IPS-15b (cell line): ENCODE measurements at regions not wholly inside any gene's neighbourhood (a gene's known extent, or its start where the extent isn't known, plus 50 kb on each side); places are given as distances from the start of the nearest gene placed in this dataset.

Experiments used
- H3K27me3 ChIP-seq: one replicate; pipeline ENCODE4 v1.6.1; 2013; ENCODE audit warnings: low read length; ENCODE audit not compliant: control insufficient read depth, insufficient read depth
- H3K36me3 ChIP-seq: one replicate; pipeline ENCODE4 v1.6.1; 2013; ENCODE audit warnings: low read length; ENCODE audit not compliant: control insufficient read depth, insufficient read depth
- H3K4me1 ChIP-seq: one replicate; pipeline ENCODE4 v1.6.1; 2013; ENCODE audit warnings: mild to moderate bottlenecking, low read length; ENCODE audit not compliant: control insufficient read depth, insufficient read depth
- H3K4me3 ChIP-seq: one replicate; pipeline ENCODE4 v1.5.1; 2013; ENCODE audit warnings: low read depth, low read length
- H3K9ac ChIP-seq: one replicate; pipeline ENCODE4 v1.6.1; 2013; ENCODE audit warnings: low read depth, mild to moderate bottlenecking, low read length
- H3K9me3 ChIP-seq: one replicate; pipeline ENCODE4 v1.6.1; 2013; ENCODE audit warnings: mild to moderate bottlenecking, low read length; ENCODE audit not compliant: control insufficient read depth, insufficient read depth

GRCh38 chr6:170179616-170180324 is 111.1 kb downstream of the DLL1 start:
- Histone ChIP-seq H3K4me3 (no peak overlapping the region), H3K9ac (no peak overlapping the region), H3K27me3 (no peaks in the 10 kb centered on the region), H3K9me3 (no peaks in the 10 kb centered on the region), H3K36me3 (peaks cover 2% of the 10 kb centered on the region), H3K4me1 (no peaks in the 10 kb centered on the region)

GRCh38 chr6:170178561-170179477 is 112.1 kb downstream of the DLL1 start:
- peaks cover 2% of the 10 kb centered on the region for H3K36me3 ChIP-seq
- H3K27me3 ChIP-seq, result no peaks in the 10 kb centered on the region
- no peaks in the 10 kb centered on the region for H3K9me3 ChIP-seq
- H3K9ac ChIP-seq, result no peak overlapping the region
- no peaks in the 10 kb centered on the region for H3K4me1 ChIP-seq
- no peak overlapping the region for H3K4me3 ChIP-seq

GRCh38 chr6:170177772-170178560 is 112.9 kb downstream of the DLL1 start:
- no peaks in the 10 kb centered on the region for H3K9me3 ChIP-seq
- no peaks in the 10 kb centered on the region for H3K27me3 ChIP-seq
- H3K4me1 ChIP-seq, result no peaks in the 10 kb centered on the region
- H3K9ac ChIP-seq, result no peak overlapping the region
- no peak overlapping the region for H3K4me3 ChIP-seq
- H3K36me3 ChIP-seq, result peaks cover 2% of the 10 kb centered on the region

- Histone ChIP-seq H3K9me3 (no peaks in the 10 kb centered on the region), H3K36me3 (peaks cover 2% of the 10 kb centered on the region), H3K4me3 (no peak overlapping the region), H3K4me1 (no peaks in the 10 kb centered on the region), H3K27me3 (no peaks in the 10 kb centered on the region), H3K9ac (no peak overlapping the region)
Measured at GRCh38 chr6:170176898-170177771, 113.7 kb downstream of the DLL1 start.

GRCh38 chr6:170176136-170176897 is 114.6 kb downstream of the DLL1 start:
- no peak overlapping the region for H3K9ac ChIP-seq
- H3K36me3 ChIP-seq, result peaks cover 2% of the 10 kb centered on the region
- H3K4me3 ChIP-seq, result no peak overlapping the region
- H3K27me3 ChIP-seq, result no peaks in the 10 kb centered on the region
- H3K9me3 ChIP-seq, result no peaks in the 10 kb centered on the region
- no peaks in the 10 kb centered on the region for H3K4me1 ChIP-seq

GRCh38 chr6:170175644-170176135 is 115.2 kb downstream of the DLL1 start:
- Histone ChIP-seq H3K9me3 (no peaks in the 10 kb centered on the region), H3K9ac (no peak overlapping the region), H3K27me3 (no peaks in the 10 kb centered on the region), H3K4me1 (no peaks in the 10 kb centered on the region), H3K4me3 (no peak overlapping the region), H3K36me3 (peaks cover 2% of the 10 kb centered on the region)

- peaks cover 2% of the 10 kb centered on the region for H3K36me3 ChIP-seq
- no peak overlapping the region for H3K4me3 ChIP-seq
- no peak overlapping the region for H3K9ac ChIP-seq
- no peaks in the 10 kb centered on the region for H3K27me3 ChIP-seq
- no peaks in the 10 kb centered on the region for H3K9me3 ChIP-seq
- H3K4me1 ChIP-seq, result no peaks in the 10 kb centered on the region
Measured at GRCh38 chr6:170174771-170175643, 115.9 kb downstream of the DLL1 start.

- peaks cover 2% of the 10 kb centered on the region for H3K36me3 ChIP-seq
- H3K9me3 ChIP-seq, result no peaks in the 10 kb centered on the region
- no peaks in the 10 kb centered on the region for H3K27me3 ChIP-seq
- no peak overlapping the region for H3K9ac ChIP-seq
- H3K4me3 ChIP-seq, result no peak overlapping the region
- H3K4me1 ChIP-seq, result no peaks in the 10 kb centered on the region
Measured at GRCh38 chr6:170174124-170174770, 116.6 kb downstream of the DLL1 start.

GRCh38 chr6:170173335-170173881 is 117.5 kb downstream of the DLL1 start:
- H3K9me3 ChIP-seq, result peaks cover under 1% of the 10 kb centered on the region
- H3K36me3 ChIP-seq, result peaks cover 2% of the 10 kb centered on the region
- no peak overlapping the region for H3K9ac ChIP-seq
- H3K4me3 ChIP-seq, result no peak overlapping the region
- H3K27me3 ChIP-seq, result no peaks in the 10 kb centered on the region
- H3K4me1 ChIP-seq, result no peaks in the 10 kb centered on the region
